Osteoblast (primary cell): ENCODE measurements at regions not wholly inside any gene's neighbourhood (a gene's known extent, or its start where the extent isn't known, plus 50 kb on each side); places are given as distances from the start of the nearest gene placed in this dataset.
A peak's percentile ranks its signal among the peaks of the same experiment; 100 is the strongest.

ENCODE experiments used
- DNase-seq: peaks from one replicate; pipeline ENCODE4 v3.0.0; 2011; ENCODE audit warnings: low spot score, mixed read lengths; ENCODE audit not compliant: insufficient read length; ENCODE audit errors: missing footprints
- H2AFZ ChIP-seq: 2 replicates; pipeline ENCODE4 v1.6.0; 2011; ENCODE audit warnings: mild to moderate bottlenecking, low read length
- H3K27ac ChIP-seq: 2 replicates; pipeline ENCODE4 v1.5.1; 2011; ENCODE audit warnings: mild to moderate bottlenecking, low read depth, low read length, moderate library complexity
- H3K27me3 ChIP-seq: 2 replicates; pipeline ENCODE4 v1.6.0; 2012; ENCODE audit warnings: mild to moderate bottlenecking, control low read depth, inconsistent platforms, low read length, moderate library complexity; ENCODE audit not compliant: insufficient read depth
- H3K36me3 ChIP-seq: 2 replicates; pipeline ENCODE4 v1.5.1; 2011; ENCODE audit warnings: mild to moderate bottlenecking, low read length, control low read depth, moderate library complexity; ENCODE audit not compliant: insufficient read depth
- H3K4me1 ChIP-seq: 2 replicates; pipeline ENCODE4 v1.5.1; 2011; ENCODE audit warnings: mild to moderate bottlenecking, low read length, control low read depth, moderate library complexity; ENCODE audit not compliant: insufficient read depth
- H3K4me2 ChIP-seq: 2 replicates; pipeline ENCODE4 v1.6.0; 2011; ENCODE audit warnings: mild to moderate bottlenecking, low read length; ENCODE audit not compliant: insufficient read depth
- H3K4me3 ChIP-seq: fragments of 200-600 bp; sonication (generic); 3 replicates; pipeline ENCODE4 v1.5.1; 2012; ENCODE audit warnings: mild to moderate bottlenecking, low read length, inconsistent platforms; ENCODE audit not compliant: insufficient read depth
- H3K79me2 ChIP-seq: 2 replicates; pipeline ENCODE4 v1.6.0; 2012; ENCODE audit warnings: mild to moderate bottlenecking, low read length, control low read depth, inconsistent platforms; ENCODE audit not compliant: insufficient read depth
- H3K9me3 ChIP-seq: 2 replicates; pipeline ENCODE4 v1.5.1; 2011; ENCODE audit warnings: low read depth, low read length, control low read depth
- H4K20me1 ChIP-seq: 2 replicates; pipeline ENCODE4 v1.6.0; 2012; ENCODE audit warnings: mild to moderate bottlenecking, low read length, control low read depth; ENCODE audit not compliant: insufficient read depth
- TF ChIP-seq, protein P1 (sequence below): IDR thresholded peaks from 2 replicates; pipeline ENCODE4 v1.5.1; 2011; ENCODE audit warnings: mild to moderate bottlenecking, low read depth, low read length, moderate library complexity; ENCODE audit errors: extremely low read depth

DNA sequence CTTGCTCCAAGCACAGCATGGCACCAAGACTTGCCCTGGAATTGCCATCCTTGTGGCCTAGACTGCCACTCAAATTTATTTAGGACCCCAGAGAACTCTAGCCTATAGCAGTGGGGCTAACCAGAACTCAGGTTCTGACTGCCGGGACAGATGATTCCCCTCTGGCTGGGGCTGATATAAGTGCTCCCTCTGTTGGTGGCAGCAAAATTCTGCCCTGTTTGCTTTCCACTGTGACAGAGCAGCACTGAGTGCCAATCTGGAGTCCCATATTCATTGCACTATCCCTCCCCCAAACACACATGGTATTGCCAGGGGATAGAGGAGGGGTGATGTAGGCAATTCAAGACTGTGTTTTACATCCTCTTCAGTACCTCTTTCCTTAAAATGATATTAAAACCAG, 1081.9 kb downstream of the FAT4 start:
- Histone ChIP-seq H3K79me2 (no peaks in the 10 kb centered on the region), H4K20me1 (no peaks in the 10 kb centered on the region), H3K4me3 (no peak overlapping the region), H3K9me3 (no peaks in the 10 kb centered on the region), H3K36me3 (no peaks in the 10 kb centered on the region), H3K4me1 (no peaks in the 10 kb centered on the region), H3K27me3 (no peaks in the 10 kb centered on the region), H3K4me2 (no peak overlapping the region), H3K27ac (no peak overlapping the region), H2AFZ (no peak overlapping the region)
- DNase-seq: no peak
- TF ChIP-seq, protein P1, sequence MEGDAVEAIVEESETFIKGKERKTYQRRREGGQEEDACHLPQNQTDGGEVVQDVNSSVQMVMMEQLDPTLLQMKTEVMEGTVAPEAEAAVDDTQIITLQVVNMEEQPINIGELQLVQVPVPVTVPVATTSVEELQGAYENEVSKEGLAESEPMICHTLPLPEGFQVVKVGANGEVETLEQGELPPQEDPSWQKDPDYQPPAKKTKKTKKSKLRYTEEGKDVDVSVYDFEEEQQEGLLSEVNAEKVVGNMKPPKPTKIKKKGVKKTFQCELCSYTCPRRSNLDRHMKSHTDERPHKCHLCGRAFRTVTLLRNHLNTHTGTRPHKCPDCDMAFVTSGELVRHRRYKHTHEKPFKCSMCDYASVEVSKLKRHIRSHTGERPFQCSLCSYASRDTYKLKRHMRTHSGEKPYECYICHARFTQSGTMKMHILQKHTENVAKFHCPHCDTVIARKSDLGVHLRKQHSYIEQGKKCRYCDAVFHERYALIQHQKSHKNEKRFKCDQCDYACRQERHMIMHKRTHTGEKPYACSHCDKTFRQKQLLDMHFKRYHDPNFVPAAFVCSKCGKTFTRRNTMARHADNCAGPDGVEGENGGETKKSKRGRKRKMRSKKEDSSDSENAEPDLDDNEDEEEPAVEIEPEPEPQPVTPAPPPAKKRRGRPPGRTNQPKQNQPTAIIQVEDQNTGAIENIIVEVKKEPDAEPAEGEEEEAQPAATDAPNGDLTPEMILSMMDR: no peak

DNA sequence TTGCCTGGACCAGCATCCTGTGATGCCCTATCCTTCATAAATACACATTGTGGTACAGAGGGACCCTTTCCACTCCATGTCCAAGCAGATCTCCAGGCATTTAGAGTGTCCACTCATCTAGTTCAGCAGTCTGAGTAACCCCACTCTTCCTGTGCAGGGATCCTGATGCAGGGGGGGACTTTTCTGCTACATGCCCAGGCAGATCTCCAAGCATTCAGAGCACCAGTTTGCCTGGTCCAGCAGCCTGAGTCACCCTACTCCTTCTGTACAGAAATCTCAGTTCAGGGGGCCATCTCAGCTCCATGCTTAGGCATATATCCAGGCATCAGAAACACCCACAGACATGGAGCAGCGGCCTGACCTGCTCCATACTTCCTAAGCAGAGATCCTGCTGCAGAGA, 1089.8 kb downstream of the FAT4 start:
- no peaks in the 10 kb centered on the region for H3K79me2 ChIP-seq
- TF ChIP-seq, protein P1: no peak
- no peaks in the 10 kb centered on the region for H3K36me3 ChIP-seq
- no peak overlapping the region for H3K4me3 ChIP-seq
- peak overlapping the region; percentile 41 for H2AFZ ChIP-seq
- H3K4me2 ChIP-seq: no peak overlapping the region
- H3K27ac ChIP-seq: no peak overlapping the region
- no peaks in the 10 kb centered on the region for H3K27me3 ChIP-seq
- H4K20me1 ChIP-seq: no peaks in the 10 kb centered on the region
- no peaks in the 10 kb centered on the region for H3K9me3 ChIP-seq
- peak; percentile 5 for DNase-seq
- no peaks in the 10 kb centered on the region for H3K4me1 ChIP-seq

DNA sequence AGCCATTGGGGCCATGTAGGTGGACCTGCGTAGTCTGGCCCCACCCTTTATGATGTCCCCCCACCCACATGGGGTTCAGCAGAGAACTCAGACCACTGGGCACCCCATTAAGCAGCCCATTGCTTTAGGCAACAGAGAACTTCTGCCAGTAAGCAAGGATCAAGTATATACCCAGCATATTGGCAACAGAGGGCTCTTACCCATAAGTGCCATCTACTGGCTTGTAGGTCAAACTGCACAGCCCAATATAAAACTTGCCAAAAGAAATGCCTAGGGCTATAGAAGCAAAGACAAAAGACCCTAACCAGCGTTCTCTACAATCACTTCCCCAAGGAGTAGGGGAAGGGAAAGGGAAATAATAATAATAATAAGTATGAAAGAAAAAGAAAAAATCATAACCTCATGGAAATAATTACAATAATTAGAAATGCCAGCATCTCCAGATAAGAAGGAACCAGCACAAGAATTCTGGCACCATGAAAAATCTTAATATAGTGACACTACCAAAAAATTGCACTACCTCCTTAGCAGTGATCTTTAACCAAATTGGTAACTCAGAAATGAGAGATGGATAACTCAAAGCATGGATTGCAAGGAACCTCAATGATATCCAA, 1090.7 kb downstream of the FAT4 start:
- no peaks in the 10 kb centered on the region for H4K20me1 ChIP-seq
- no peak overlapping the region for H2AFZ ChIP-seq
- no peaks in the 10 kb centered on the region for H3K9me3 ChIP-seq
- H3K4me3 ChIP-seq: no peak overlapping the region
- no peaks in the 10 kb centered on the region for H3K4me1 ChIP-seq
- no peak overlapping the region for H3K4me2 ChIP-seq
- no peaks in the 10 kb centered on the region for H3K27me3 ChIP-seq
- DNase-seq: no peak
- H3K79me2 ChIP-seq: no peaks in the 10 kb centered on the region
- TF ChIP-seq, protein P1: peak; percentile 57
- no peak overlapping the region for H3K27ac ChIP-seq
- H3K36me3 ChIP-seq: no peaks in the 10 kb centered on the region

DNA sequence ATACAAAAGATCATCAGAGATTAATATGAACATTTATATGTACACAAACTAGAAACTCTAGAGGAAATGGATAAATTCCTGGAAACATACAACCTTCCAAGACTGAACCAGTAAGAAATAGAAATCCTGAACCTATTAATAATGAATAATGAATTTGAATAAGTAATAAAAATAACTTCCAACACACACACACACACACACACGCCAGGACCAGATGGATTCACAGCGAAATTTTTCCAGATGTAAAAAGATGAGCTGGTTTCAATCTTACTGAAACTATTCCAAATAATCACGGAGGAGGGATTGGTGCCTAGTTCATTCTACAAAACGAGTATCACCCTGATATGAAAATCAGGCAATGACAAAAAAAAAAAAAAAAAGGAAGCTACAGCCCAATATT, 1095.0 kb downstream of the FAT4 start:
- Histone ChIP-seq H2AFZ (no peak overlapping the region), H3K27ac (no peak overlapping the region), H3K9me3 (no peaks in the 10 kb centered on the region), H3K4me1 (no peaks in the 10 kb centered on the region), H4K20me1 (no peaks in the 10 kb centered on the region), H3K4me2 (no peak overlapping the region), H3K27me3 (no peaks in the 10 kb centered on the region), H3K36me3 (no peaks in the 10 kb centered on the region), H3K4me3 (no peak overlapping the region), H3K79me2 (no peaks in the 10 kb centered on the region)
- no peak for DNase-seq
- TF ChIP-seq, protein P1: no peak
